ENCODE measurements at regions not wholly inside any gene's neighbourhood (a gene's known extent, or its start where the extent isn't known, plus 50 kb on each side); places are given as distances from the start of the nearest gene placed in this dataset.

DNA sequence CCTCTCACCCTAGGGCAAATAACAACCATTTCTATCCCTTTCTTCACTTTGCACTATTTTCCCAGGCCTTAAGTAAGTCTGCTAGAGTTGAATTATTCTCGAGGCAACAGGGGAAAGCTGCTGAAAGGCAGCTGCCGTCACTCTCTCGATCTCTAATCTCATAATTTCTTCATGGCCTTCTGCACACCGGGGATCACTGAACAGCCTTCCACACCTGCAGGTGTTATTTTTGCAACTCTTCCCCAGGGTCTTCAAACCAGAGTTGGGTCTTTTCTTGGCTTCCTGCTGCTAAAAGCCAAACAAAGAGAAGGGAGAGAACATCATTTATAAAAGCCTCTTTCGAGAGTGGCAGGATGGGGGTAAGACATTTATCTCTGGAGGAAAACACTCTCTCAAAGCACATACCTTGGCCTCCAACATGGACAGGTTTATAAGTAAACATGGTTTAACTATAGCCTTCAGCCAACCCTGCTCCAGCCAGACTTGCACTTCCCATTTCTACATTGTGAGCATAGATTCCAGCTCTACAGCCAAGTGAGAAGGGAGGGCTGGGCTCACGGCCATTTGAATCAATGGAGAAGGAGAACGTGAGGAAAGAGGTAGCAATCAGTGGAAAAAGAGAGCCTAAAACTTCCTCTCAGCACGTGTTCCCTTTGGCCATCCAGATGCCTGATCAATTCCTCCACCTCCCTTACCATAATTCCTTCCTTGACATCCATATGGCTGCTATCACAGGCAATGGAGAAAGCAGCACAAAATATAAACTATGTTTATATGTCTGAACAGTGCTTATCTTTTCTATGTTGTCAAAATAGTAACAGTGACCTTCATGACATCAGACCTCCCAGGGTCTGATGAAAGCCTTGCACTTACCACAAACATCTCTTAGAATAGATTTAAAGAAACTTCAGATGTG is 464.9 kb downstream of the TLE1 start:
- Mint-ChIP-seq H3K27ac (no peak overlapping the region), H3K9me3 (peaks cover 0 to 10% (median 0%) of the 10 kb centered on the region in 11 donors), H3K27me3 (no peaks in the 10 kb centered on the region), H3K36me3 (no peaks in the 10 kb centered on the region), H3K4me3 (no peak overlapping the region), H3K4me1 (no peaks in the 10 kb centered on the region)
- Histone ChIP-seq H3K27ac (ENCODE audit: low read depth, low read length) (no peak overlapping the region), H3K4me1 (ENCODE audit: control insufficient read depth in 2 of 2, insufficient read depth in 2 of 2, low read length in 2 of 2) (no peaks in the 10 kb centered on the region), H3K4me3 (ENCODE audit: low read length) (no peak overlapping the region), H3K27me3 (ENCODE audit: control insufficient read depth in 2 of 2, insufficient read depth in 2 of 2, low read length in 2 of 2) (no peaks in the 10 kb centered on the region), H3K36me3 (ENCODE audit: control insufficient read depth in 2 of 3, insufficient read depth in 3 of 3, low read length in 3 of 3) (no peaks in the 10 kb centered on the region), H3K9me3 (ENCODE audit: control insufficient read depth in 2 of 3, low read length in 3 of 3) (no peaks in the 10 kb centered on the region)
- DNase-seq, result no peak
- ATAC-seq, result no peak
- CTCF ChIA-PET, result no interaction called here
- POLR2A ChIA-PET, result no interaction called here
- intact Hi-C loops (cut with micrococcal nuclease), result no loop called here

GRCh38 chr9:81214975-81215374 is 474.4 kb downstream of the TLE1 start:
- H3K4me3 ChIP-seq (ENCODE audit: low read length), result no peak overlapping the region
- Mint-ChIP-seq H3K4me1 (peaks cover 0 to 1% (median 0%) of the 10 kb centered on the region in 7 donors), H3K36me3 (peaks cover 0 to 5% (median 0%) of the 10 kb centered on the region in 5 donors), H3K27me3 (no peaks in the 10 kb centered on the region), H3K4me3 (no peak overlapping the region), H3K27ac (no peak overlapping the region), H3K9me3 (peaks cover 0 to 22% (median 15%) of the 10 kb centered on the region in 11 donors)
- H3K27ac ChIP-seq (ENCODE audit: low read depth, low read length), result no peak overlapping the region
- ATAC-seq, result no peak
- H3K9me3 ChIP-seq (ENCODE audit: control insufficient read depth in 2 of 3, low read length in 3 of 3), result no peaks in the 10 kb centered on the region
- no peaks in the 10 kb centered on the region for H3K27me3 ChIP-seq (ENCODE audit: control insufficient read depth in 2 of 2, insufficient read depth in 2 of 2, low read length in 2 of 2)
- ChIA-PET POLR2A (no interaction called here), CTCF (no interaction called here)
- DNase-seq, result no peak
- no peaks in the 10 kb centered on the region for H3K36me3 ChIP-seq (ENCODE audit: control insufficient read depth in 2 of 3, insufficient read depth in 3 of 3, low read length in 3 of 3)
- H3K4me1 ChIP-seq (ENCODE audit: control insufficient read depth in 2 of 2, insufficient read depth in 2 of 2, low read length in 2 of 2), result no peaks in the 10 kb centered on the region
- intact Hi-C loops (cut with micrococcal nuclease), result no loop called here

DNA sequence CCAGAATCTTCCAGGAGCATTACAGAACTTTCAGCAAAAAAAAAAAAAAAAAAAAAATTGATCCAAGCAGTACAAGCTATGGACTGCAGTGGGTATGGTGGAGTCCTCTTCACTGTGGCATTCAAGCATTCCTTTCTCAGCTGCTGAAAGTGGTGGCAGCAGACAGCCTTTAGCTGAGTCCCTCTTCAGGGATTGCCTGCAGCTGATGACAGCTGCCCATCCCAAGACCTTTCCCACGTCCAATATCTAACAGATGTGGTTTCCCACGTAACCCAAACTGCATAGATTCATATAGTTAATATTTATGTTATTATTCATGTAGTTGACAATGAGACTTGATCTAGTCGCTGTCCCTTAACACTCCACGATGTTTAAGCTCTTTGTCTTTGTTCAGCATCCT is 475.9 kb downstream of the TLE1 start:
- Histone ChIP-seq H3K36me3 (ENCODE audit: control insufficient read depth in 2 of 3, insufficient read depth in 3 of 3, low read length in 3 of 3) (no peaks in the 10 kb centered on the region), H3K9me3 (ENCODE audit: control insufficient read depth in 2 of 3, low read length in 3 of 3) (no peaks in the 10 kb centered on the region), H3K4me3 (ENCODE audit: low read length) (no peak overlapping the region), H3K27me3 (ENCODE audit: control insufficient read depth in 2 of 2, insufficient read depth in 2 of 2, low read length in 2 of 2) (no peaks in the 10 kb centered on the region), H3K4me1 (ENCODE audit: control insufficient read depth in 2 of 2, insufficient read depth in 2 of 2, low read length in 2 of 2) (no peaks in the 10 kb centered on the region), H3K27ac (ENCODE audit: low read depth, low read length) (no peak overlapping the region)
- DNase-seq, result no peak
- H3K36me3 Mint-ChIP-seq, result peaks cover 0 to 5% (median 0%) of the 10 kb centered on the region in 5 donors
- no peak overlapping the region for H3K27ac Mint-ChIP-seq
- ChIA-PET CTCF (no interaction called here), POLR2A (no interaction called here)
- peaks cover 0 to 1% (median 0%) of the 10 kb centered on the region in 7 donors for H3K4me1 Mint-ChIP-seq
- intact Hi-C loops (cut with micrococcal nuclease), result no loop called here
- peaks cover 0 to 20% (median 11%) of the 10 kb centered on the region in 11 donors for H3K9me3 Mint-ChIP-seq
- H3K4me3 Mint-ChIP-seq, result no peak overlapping the region
- ATAC-seq, result no peak
- H3K27me3 Mint-ChIP-seq, result no peaks in the 10 kb centered on the region

DNA sequence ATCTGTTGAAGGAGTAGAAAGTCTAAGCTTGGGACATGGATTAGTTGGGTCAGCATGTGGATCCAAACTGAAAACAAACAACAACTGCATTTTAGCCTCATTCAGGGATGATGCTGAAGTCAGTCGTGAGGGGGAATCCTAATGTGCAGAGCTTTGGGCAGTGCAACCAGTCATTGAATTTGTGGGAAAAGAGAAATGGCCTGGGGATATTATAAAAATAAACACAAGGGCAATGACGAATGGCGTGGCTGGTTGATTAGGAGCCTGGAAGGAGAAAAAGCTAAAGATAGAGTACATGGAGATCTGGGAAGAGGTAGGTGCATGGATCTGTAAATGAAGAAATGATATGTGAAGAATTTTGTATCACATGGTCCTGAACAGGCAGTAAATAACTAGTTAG is 477.6 kb downstream of the TLE1 start:
- POLR2A ChIA-PET, result no interaction called here
- peaks cover 0 to 1% (median 0%) of the 10 kb centered on the region in 5 donors for H3K36me3 Mint-ChIP-seq

GRCh38 chr9:81207651-81208050 is 481.7 kb downstream of the TLE1 start:
- H3K4me3 Mint-ChIP-seq, result no peak overlapping the region
- POLR2A ChIA-PET, result no interaction called here
- Histone ChIP-seq H3K9me3 (ENCODE audit: control insufficient read depth in 2 of 3, low read length in 3 of 3) (no peaks in the 10 kb centered on the region), H3K4me1 (ENCODE audit: control insufficient read depth in 2 of 2, insufficient read depth in 2 of 2, low read length in 2 of 2) (no peaks in the 10 kb centered on the region), H3K27ac (ENCODE audit: low read depth, low read length) (no peak overlapping the region), H3K4me3 (ENCODE audit: low read length) (no peak overlapping the region), H3K36me3 (ENCODE audit: control insufficient read depth in 2 of 3, insufficient read depth in 3 of 3, low read length in 3 of 3) (no peaks in the 10 kb centered on the region), H3K27me3 (ENCODE audit: control insufficient read depth in 2 of 2, insufficient read depth in 2 of 2, low read length in 2 of 2) (no peaks in the 10 kb centered on the region)
- no peak for DNase-seq
- H3K27me3 Mint-ChIP-seq, result no peaks in the 10 kb centered on the region
- no peak overlapping the region for H3K27ac Mint-ChIP-seq
- H3K36me3 Mint-ChIP-seq, result no peaks in the 10 kb centered on the region
- H3K4me1 Mint-ChIP-seq, result no peaks in the 10 kb centered on the region
- peaks cover 0 to 12% (median 2%) of the 10 kb centered on the region in 11 donors for H3K9me3 Mint-ChIP-seq
- intact Hi-C loops (cut with micrococcal nuclease), result no loop called here
- CTCF ChIA-PET, result interaction anchor here (0.6 kb wide), 1 partner anchor 575 kb away, joined by 3 read pairs; no protein-coding TSS in a partner anchor
- no peak for ATAC-seq

More for the DNA sequence above, 477.6 kb downstream of the TLE1 start:
- DNase-seq, result no peak
- H3K27me3 Mint-ChIP-seq, result no peaks in the 10 kb centered on the region
- peaks cover 0 to 17% (median 5%) of the 10 kb centered on the region in 11 donors for H3K9me3 Mint-ChIP-seq
- H3K27ac ChIP-seq (ENCODE audit: low read depth, low read length), result no peak overlapping the region
- H3K36me3 ChIP-seq (ENCODE audit: control insufficient read depth in 2 of 3, insufficient read depth in 3 of 3, low read length in 3 of 3), result no peaks in the 10 kb centered on the region
- H3K27me3 ChIP-seq (ENCODE audit: control insufficient read depth in 2 of 2, insufficient read depth in 2 of 2, low read length in 2 of 2), result no peaks in the 10 kb centered on the region
- intact Hi-C loops (cut with micrococcal nuclease), result no loop called here
- no peaks in the 10 kb centered on the region for H3K9me3 ChIP-seq (ENCODE audit: control insufficient read depth in 2 of 3, low read length in 3 of 3)
- no peak overlapping the region for H3K4me3 ChIP-seq (ENCODE audit: low read length)
- no peaks in the 10 kb centered on the region for H3K4me1 ChIP-seq (ENCODE audit: control insufficient read depth in 2 of 2, insufficient read depth in 2 of 2, low read length in 2 of 2)
- H3K4me3 Mint-ChIP-seq, result no peak overlapping the region
- ATAC-seq, result no peak
- H3K27ac Mint-ChIP-seq, result no peak overlapping the region
- CTCF ChIA-PET, result no interaction called here
- no peaks in the 10 kb centered on the region for H3K4me1 Mint-ChIP-seq

DNA sequence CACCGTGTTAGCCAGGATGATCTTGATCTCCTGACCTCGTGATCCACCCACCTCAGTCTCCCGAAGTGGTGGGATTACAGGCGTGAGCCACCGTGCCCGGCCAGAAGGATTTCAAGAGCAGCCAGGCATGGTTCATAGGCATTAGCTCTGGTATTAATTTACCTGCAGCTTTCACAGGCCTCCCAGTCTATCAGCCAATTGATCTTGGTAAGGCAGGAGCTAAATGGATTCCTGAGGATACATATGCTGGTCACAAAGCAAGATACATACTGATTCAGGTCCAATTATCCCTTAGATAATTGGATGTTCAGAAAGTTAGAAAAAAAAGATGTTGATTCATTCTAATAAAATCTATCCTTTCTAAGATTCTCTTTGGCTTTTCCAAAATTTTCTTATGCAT is 487.1 kb downstream of the TLE1 start:
- ATAC-seq (no peak), DNase-seq (no peak)
- Histone ChIP-seq H3K9me3 (ENCODE audit: control insufficient read depth in 2 of 3, low read length in 3 of 3) (no peaks in the 10 kb centered on the region), H3K4me1 (ENCODE audit: control insufficient read depth in 2 of 2, insufficient read depth in 2 of 2, low read length in 2 of 2) (no peaks in the 10 kb centered on the region), H3K27me3 (ENCODE audit: control insufficient read depth in 2 of 2, insufficient read depth in 2 of 2, low read length in 2 of 2) (no peaks in the 10 kb centered on the region), H3K27ac (ENCODE audit: low read depth, low read length) (no peak overlapping the region), H3K36me3 (ENCODE audit: control insufficient read depth in 2 of 3, insufficient read depth in 3 of 3, low read length in 3 of 3) (no peaks in the 10 kb centered on the region), H3K4me3 (ENCODE audit: low read length) (no peak overlapping the region)
- H3K4me1 Mint-ChIP-seq, result no peaks in the 10 kb centered on the region
- intact Hi-C loops (cut with micrococcal nuclease), result no loop called here
- no peaks in the 10 kb centered on the region for H3K36me3 Mint-ChIP-seq
- ChIA-PET POLR2A (no interaction called here), CTCF (no interaction called here)
- H3K27ac Mint-ChIP-seq, result no peak overlapping the region
- H3K9me3 Mint-ChIP-seq, result peaks cover 0 to 13% (median 3%) of the 10 kb centered on the region in 11 donors
- no peaks in the 10 kb centered on the region for H3K27me3 Mint-ChIP-seq
- no peak overlapping the region for H3K4me3 Mint-ChIP-seq

- POLR2A ChIA-PET, result no interaction called here
- H3K27me3 ChIP-seq (ENCODE audit: control insufficient read depth in 2 of 2, insufficient read depth in 2 of 2, low read length in 2 of 2), result no peaks in the 10 kb centered on the region
- Mint-ChIP-seq H3K9me3 (peaks cover 0 to 18% (median 5%) of the 10 kb centered on the region in 11 donors), H3K4me3 (no peak overlapping the region), H3K27ac (no peak overlapping the region), H3K4me1 (no peaks in the 10 kb centered on the region), H3K36me3 (no peaks in the 10 kb centered on the region), H3K27me3 (no peaks in the 10 kb centered on the region)
- no peaks in the 10 kb centered on the region for H3K9me3 ChIP-seq (ENCODE audit: control insufficient read depth in 2 of 3, low read length in 3 of 3)
- CTCF ChIA-PET, result no interaction called here
- H3K4me3 ChIP-seq (ENCODE audit: low read length), result no peak overlapping the region
- DNase-seq (no peak), ATAC-seq (no peak)
- intact Hi-C loops (cut with micrococcal nuclease), result no loop called here
- H3K27ac ChIP-seq (ENCODE audit: low read depth, low read length), result no peak overlapping the region
- H3K36me3 ChIP-seq (ENCODE audit: control insufficient read depth in 2 of 3, insufficient read depth in 3 of 3, low read length in 3 of 3), result no peaks in the 10 kb centered on the region
- H3K4me1 ChIP-seq (ENCODE audit: control insufficient read depth in 2 of 2, insufficient read depth in 2 of 2, low read length in 2 of 2), result no peaks in the 10 kb centered on the region
These were observed 494.1 kb downstream of the TLE1 start for GRCh38 chr9:81195206-81195605.

Data from naive thymus-derived CD4-positive, alpha-beta T cell (primary cell).